HL-60 (cell line): ENCODE measurements at regions not wholly inside any gene's neighbourhood (a gene's known extent, or its start where the extent isn't known, plus 50 kb on each side); places are given as distances from the start of the nearest gene placed in this dataset.

Experiments used
- DNase-seq, 2 experiments: peaks; one replicate each; pipeline ENCODE4 v3.0.0-alpha.2; 2010 to 2020; ENCODE audit warnings: low read depth in 1 of 2, low spot score in 1 of 2
- H3K27ac ChIP-seq: fragments of 250-450 bp; sonication (Bioruptor Pico); replicated peaks from 2 replicates; pipeline ENCODE4 v1.5.1; 2020; ENCODE audit warnings: mild to moderate bottlenecking, moderate library complexity
- H3K27me3 ChIP-seq: fragments of 250-450 bp; sonication (Bioruptor Pico); 2 replicates; pipeline ENCODE4 v1.5.1; 2021; ENCODE audit warnings: mild to moderate bottlenecking, moderate library complexity; ENCODE audit not compliant: insufficient read depth, poor library complexity, severe bottlenecking
- H3K4me3 ChIP-seq: replicated peaks from 2 replicates; pipeline ENCODE4 v1.5.1; 2011; ENCODE audit warnings: mild to moderate bottlenecking, control low read depth, low read length; ENCODE audit not compliant: insufficient read depth
- GABPA ChIP-seq: IDR thresholded peaks from 2 replicates; pipeline ENCODE4 v1.6.1; 2012; ENCODE audit warnings: low read depth
- POLR2AphosphoS5 ChIP-seq: IDR thresholded peaks from 2 replicates; pipeline ENCODE4 v1.6.1; 2012; ENCODE audit warnings: low read depth
- SPI1 ChIP-seq: IDR thresholded peaks from 2 replicates; pipeline ENCODE4 v1.6.1; 2012; ENCODE audit warnings: low read depth, mild to moderate bottlenecking, borderline replicate concordance
- TF ChIP-seq, protein P1 (sequence below): IDR thresholded peaks from 2 replicates; pipeline ENCODE4 v1.6.1; 2012; ENCODE audit warnings: low read depth; ENCODE audit not compliant: insufficient replicate concordance
- TF ChIP-seq, protein P2 (sequence below): IDR thresholded peaks from one replicate; pipeline ENCODE4 v1.5.1; 2011; ENCODE audit warnings: low read length, control low read depth, inconsistent platforms; ENCODE audit not compliant: insufficient read depth

DNA sequence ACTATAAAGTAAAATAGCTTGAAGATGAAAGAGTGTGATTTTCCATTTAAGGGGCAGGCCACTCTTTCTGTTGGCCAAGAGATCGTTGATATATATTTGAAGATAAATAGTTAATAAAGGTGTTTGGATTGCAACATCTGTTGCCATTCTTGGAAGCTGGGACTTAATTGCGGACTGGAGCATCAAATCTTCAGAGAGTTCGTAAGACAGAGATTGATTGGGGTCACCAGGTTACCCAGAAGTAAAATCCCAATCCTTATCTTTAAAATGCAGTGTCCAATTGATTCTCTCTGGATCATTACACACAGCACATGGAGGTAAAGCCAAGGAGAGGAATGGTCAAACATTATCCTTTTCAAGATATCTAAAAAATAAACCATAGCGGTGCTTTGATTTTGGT lies 220.8 kb upstream of the HES1 start:
- TF ChIP-seq SPI1 = no peak
- TF ChIP-seq POLR2AphosphoS5 = no peak
- TF ChIP-seq, protein P1, sequence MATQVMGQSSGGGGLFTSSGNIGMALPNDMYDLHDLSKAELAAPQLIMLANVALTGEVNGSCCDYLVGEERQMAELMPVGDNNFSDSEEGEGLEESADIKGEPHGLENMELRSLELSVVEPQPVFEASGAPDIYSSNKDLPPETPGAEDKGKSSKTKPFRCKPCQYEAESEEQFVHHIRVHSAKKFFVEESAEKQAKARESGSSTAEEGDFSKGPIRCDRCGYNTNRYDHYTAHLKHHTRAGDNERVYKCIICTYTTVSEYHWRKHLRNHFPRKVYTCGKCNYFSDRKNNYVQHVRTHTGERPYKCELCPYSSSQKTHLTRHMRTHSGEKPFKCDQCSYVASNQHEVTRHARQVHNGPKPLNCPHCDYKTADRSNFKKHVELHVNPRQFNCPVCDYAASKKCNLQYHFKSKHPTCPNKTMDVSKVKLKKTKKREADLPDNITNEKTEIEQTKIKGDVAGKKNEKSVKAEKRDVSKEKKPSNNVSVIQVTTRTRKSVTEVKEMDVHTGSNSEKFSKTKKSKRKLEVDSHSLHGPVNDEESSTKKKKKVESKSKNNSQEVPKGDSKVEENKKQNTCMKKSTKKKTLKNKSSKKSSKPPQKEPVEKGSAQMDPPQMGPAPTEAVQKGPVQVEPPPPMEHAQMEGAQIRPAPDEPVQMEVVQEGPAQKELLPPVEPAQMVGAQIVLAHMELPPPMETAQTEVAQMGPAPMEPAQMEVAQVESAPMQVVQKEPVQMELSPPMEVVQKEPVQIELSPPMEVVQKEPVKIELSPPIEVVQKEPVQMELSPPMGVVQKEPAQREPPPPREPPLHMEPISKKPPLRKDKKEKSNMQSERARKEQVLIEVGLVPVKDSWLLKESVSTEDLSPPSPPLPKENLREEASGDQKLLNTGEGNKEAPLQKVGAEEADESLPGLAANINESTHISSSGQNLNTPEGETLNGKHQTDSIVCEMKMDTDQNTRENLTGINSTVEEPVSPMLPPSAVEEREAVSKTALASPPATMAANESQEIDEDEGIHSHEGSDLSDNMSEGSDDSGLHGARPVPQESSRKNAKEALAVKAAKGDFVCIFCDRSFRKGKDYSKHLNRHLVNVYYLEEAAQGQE = no peak
- TF ChIP-seq, protein P2, sequence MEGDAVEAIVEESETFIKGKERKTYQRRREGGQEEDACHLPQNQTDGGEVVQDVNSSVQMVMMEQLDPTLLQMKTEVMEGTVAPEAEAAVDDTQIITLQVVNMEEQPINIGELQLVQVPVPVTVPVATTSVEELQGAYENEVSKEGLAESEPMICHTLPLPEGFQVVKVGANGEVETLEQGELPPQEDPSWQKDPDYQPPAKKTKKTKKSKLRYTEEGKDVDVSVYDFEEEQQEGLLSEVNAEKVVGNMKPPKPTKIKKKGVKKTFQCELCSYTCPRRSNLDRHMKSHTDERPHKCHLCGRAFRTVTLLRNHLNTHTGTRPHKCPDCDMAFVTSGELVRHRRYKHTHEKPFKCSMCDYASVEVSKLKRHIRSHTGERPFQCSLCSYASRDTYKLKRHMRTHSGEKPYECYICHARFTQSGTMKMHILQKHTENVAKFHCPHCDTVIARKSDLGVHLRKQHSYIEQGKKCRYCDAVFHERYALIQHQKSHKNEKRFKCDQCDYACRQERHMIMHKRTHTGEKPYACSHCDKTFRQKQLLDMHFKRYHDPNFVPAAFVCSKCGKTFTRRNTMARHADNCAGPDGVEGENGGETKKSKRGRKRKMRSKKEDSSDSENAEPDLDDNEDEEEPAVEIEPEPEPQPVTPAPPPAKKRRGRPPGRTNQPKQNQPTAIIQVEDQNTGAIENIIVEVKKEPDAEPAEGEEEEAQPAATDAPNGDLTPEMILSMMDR = no peak
- TF ChIP-seq GABPA = no peak
- no peak for DNase-seq
- H3K27ac ChIP-seq = no peak overlapping the region
- H3K4me3 ChIP-seq = no peak overlapping the region
- no peaks in the 10 kb centered on the region for H3K27me3 ChIP-seq

DNA sequence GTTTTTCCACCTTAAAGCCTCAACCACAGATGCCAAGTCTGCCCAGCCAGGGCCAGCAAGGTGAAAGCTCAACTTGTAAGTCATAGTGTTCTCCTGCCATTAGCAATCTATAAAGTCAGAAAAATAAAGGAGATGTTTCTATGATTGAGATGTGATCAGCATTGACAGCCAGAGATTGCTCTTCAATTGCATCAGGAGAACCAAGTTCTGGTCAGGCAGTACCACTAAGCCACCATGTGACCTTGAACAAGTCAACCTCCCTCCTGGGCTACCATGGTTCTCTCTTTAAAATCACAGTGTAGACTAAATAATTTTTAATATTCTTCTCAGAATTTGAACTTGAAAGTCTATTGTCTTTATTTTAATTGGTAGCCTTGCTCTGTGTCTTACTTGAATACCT lies 220.3 kb upstream of the HES1 start:
- H3K4me3 ChIP-seq = no peak overlapping the region
- H3K27me3 ChIP-seq = no peaks in the 10 kb centered on the region
- TF ChIP-seq, protein P2 = no peak
- TF ChIP-seq, protein P1 = no peak
- TF ChIP-seq GABPA (no peak), POLR2AphosphoS5 (no peak), SPI1 (no peak)
- H3K27ac ChIP-seq = no peak overlapping the region
- no peak for DNase-seq

DNA sequence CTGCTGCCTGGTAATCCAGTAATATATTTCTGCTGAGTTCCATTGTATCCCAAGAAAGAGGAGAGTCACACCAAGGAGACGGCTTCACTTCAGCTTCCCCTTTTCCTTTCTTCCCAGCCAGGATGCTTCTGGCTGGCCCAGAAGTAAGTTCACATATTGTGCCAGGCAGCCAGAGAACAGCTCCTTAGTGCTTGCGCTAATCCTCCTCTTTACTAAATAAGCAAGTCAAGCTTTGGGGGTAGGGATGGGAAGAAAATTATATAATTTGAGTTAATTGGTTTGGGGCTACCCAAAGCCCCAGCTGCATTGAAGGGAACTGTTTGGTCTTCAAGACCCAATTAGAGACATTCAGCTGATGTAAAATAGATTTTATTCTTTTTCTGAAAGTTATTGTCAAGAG lies 218.8 kb upstream of the HES1 start:
- no peak overlapping the region for H3K4me3 ChIP-seq
- H3K27me3 ChIP-seq = no peaks in the 10 kb centered on the region
- TF ChIP-seq, protein P1 = no peak
- TF ChIP-seq, protein P2 = no peak
- TF ChIP-seq GABPA = no peak
- no peak for TF ChIP-seq POLR2AphosphoS5
- no peak for TF ChIP-seq SPI1
- H3K27ac ChIP-seq = no peak overlapping the region
- no peak for DNase-seq
